Natural killer cell (primary cell): ENCODE measurements at regions not wholly inside any gene's neighbourhood (a gene's known extent, or its start where the extent isn't known, plus 50 kb on each side); places are given as distances from the start of the nearest gene placed in this dataset.

Source experiments
- ATAC-seq, 3 donors: fragments of 150-1000 bp in 2 of 3; fragments of 200-7000 bp in 1 of 3; cut with Tn5 transposase; 1 replicate in 1 of 3; 2 replicates in 2 of 3; pipeline ENCODE4 v1.10.0; 2021; ENCODE audit warnings: mild to moderate bottlenecking in 2 of 3, moderate library complexity in 2 of 3
- DNase-seq, 2 donors: peaks; one replicate each; pipeline versions ENCODE4 v3.0.0 to v3.0.0-alpha.2; 2013 to 2021; ENCODE audit warnings: mixed read lengths in 1 of 2
- H3K27ac ChIP-seq: one replicate; pipeline ENCODE4 v1.5.1; 2013; ENCODE audit warnings: mild to moderate bottlenecking, low read length
- H3K27me3 ChIP-seq: one replicate; pipeline ENCODE4 v1.6.1; 2013; ENCODE audit warnings: low read length; ENCODE audit not compliant: control insufficient read depth, insufficient read depth
- H3K36me3 ChIP-seq: one replicate; pipeline ENCODE4 v1.6.1; 2013; ENCODE audit warnings: low read length; ENCODE audit not compliant: control insufficient read depth, insufficient read depth
- H3K4me1 ChIP-seq: one replicate; pipeline ENCODE4 v1.6.1; 2013; ENCODE audit warnings: low read length; ENCODE audit not compliant: control insufficient read depth, insufficient read depth
- H3K4me3 ChIP-seq: one replicate; pipeline ENCODE4 v1.5.1; 2013; ENCODE audit warnings: low read length
- H3K9me3 ChIP-seq: one replicate; pipeline ENCODE4 v1.6.1; 2013; ENCODE audit warnings: low read length; ENCODE audit not compliant: control insufficient read depth, insufficient read depth
- H3K27ac Mint-ChIP-seq, 2 donors: one replicate each; pipeline ENCODE4 v1.8.0; 2022; ENCODE audit warnings: mild to moderate bottlenecking in 2 of 2, mixed read lengths in 2 of 2, moderate library complexity in 1 of 2
- H3K27me3 Mint-ChIP-seq, 2 donors: one replicate each; pipeline ENCODE4 v1.8.0; 2022; ENCODE audit warnings: low read depth in 2 of 2, mixed read lengths in 2 of 2
- H3K36me3 Mint-ChIP-seq: one replicate; pipeline ENCODE4 v1.8.0; 2022; ENCODE audit warnings: mixed read lengths
- H3K4me1 Mint-ChIP-seq, 2 donors: one replicate each; pipeline ENCODE4 v1.8.0; 2022; ENCODE audit warnings: mixed read lengths in 2 of 2
- H3K4me3 Mint-ChIP-seq: one replicate; pipeline ENCODE4 v1.8.0; 2022; ENCODE audit warnings: mild to moderate bottlenecking, moderate library complexity, mixed read lengths
- H3K9me3 Mint-ChIP-seq, 2 donors: one replicate each; pipeline ENCODE4 v1.8.0; 2022; ENCODE audit warnings: mixed read lengths in 2 of 2
- CTCF ChIP-seq: fragments of 200-600 bp; IDR thresholded peaks from one replicate; pipeline ENCODE4 v1.8.0; 2022; ENCODE audit warnings: antibody characterized with exemption
- WGBS: methylation state at CpG from one replicate; pipeline ENCODE4 v1.1.7; 2013; ENCODE audit warnings: missing lambda C conversion rate; ENCODE audit not compliant: insufficient coverage; 5-methylcytosine and 5-hydroxymethylcytosine counted together
- intact Hi-C: fragments of 100-400 bp; cut with micrococcal nuclease; formaldehyde crosslinking; loops from one replicate; pipeline ENCODE4 v1.14.2; 2022

- WGBS: 77% methylated on average over 2 of the region's 2 CpGs
- H3K4me3 ChIP-seq: no peak overlapping the region
- no peaks in the 10 kb centered on the region for H3K4me1 Mint-ChIP-seq
- H3K27ac ChIP-seq: no peak overlapping the region
- H3K4me1 ChIP-seq: no peaks in the 10 kb centered on the region
- H3K36me3 ChIP-seq: no peaks in the 10 kb centered on the region
- no peaks in the 10 kb centered on the region for H3K36me3 Mint-ChIP-seq
- H3K9me3 ChIP-seq: no peaks in the 10 kb centered on the region
- H3K4me3 Mint-ChIP-seq: no peak overlapping the region
- ATAC-seq (no peak), DNase-seq (no peak)
- H3K9me3 Mint-ChIP-seq: peaks cover 0 to 2% of the 10 kb centered on the region in 2 donors
- H3K27me3 Mint-ChIP-seq: peaks cover 0 to 7% of the 10 kb centered on the region in 2 donors
- TF ChIP-seq CTCF: no peak
- H3K27me3 ChIP-seq: no peaks in the 10 kb centered on the region
- intact Hi-C loops: no loop called here
- H3K27ac Mint-ChIP-seq: no peak overlapping the region
These were observed 215.9 kb downstream of the BARX2 start for GRCh38 chr11:129591527-129591926.

GRCh38 chr11:129592191-129592590 is 216.5 kb downstream of the BARX2 start:
- no peaks in the 10 kb centered on the region for H3K27me3 ChIP-seq
- DNase-seq (no peak), ATAC-seq (no peak)
- Mint-ChIP-seq H3K27me3 (peaks cover 0 to 4% of the 10 kb centered on the region in 2 donors), H3K36me3 (no peaks in the 10 kb centered on the region), H3K27ac (no peak overlapping the region), H3K4me3 (no peak overlapping the region), H3K4me1 (no peaks in the 10 kb centered on the region), H3K9me3 (peaks cover 0 to 2% of the 10 kb centered on the region in 2 donors)
- H3K36me3 ChIP-seq: no peaks in the 10 kb centered on the region
- H3K4me1 ChIP-seq: no peaks in the 10 kb centered on the region
- no peak overlapping the region for H3K27ac ChIP-seq
- 90% methylated on average over 8 of the region's 8 CpGs for WGBS
- no peaks in the 10 kb centered on the region for H3K9me3 ChIP-seq
- no peak for TF ChIP-seq CTCF
- intact Hi-C loops: no loop called here
- no peak overlapping the region for H3K4me3 ChIP-seq

- Mint-ChIP-seq H3K27ac (no peak overlapping the region), H3K27me3 (peaks cover 0 to 4% of the 10 kb centered on the region in 2 donors), H3K4me3 (no peak overlapping the region), H3K9me3 (peaks cover 0 to 2% of the 10 kb centered on the region in 2 donors), H3K4me1 (no peaks in the 10 kb centered on the region), H3K36me3 (no peaks in the 10 kb centered on the region)
- Histone ChIP-seq H3K27ac (no peak overlapping the region), H3K27me3 (no peaks in the 10 kb centered on the region), H3K4me1 (no peaks in the 10 kb centered on the region), H3K9me3 (no peaks in the 10 kb centered on the region), H3K4me3 (no peak overlapping the region), H3K36me3 (no peaks in the 10 kb centered on the region)
- intact Hi-C loops: no loop called here
- 95% methylated on average over 2 of the region's 2 CpGs for whole genome bisulfite sequencing
- no peak for ATAC-seq
- no peak for DNase-seq
- TF ChIP-seq CTCF: no peak
These were observed 217.4 kb downstream of the BARX2 start for GRCh38 chr11:129593098-129593497.
